SK-N-SH treated with all-trans-retinoic acid at 6 μM for 48 hours (cell line): ENCODE measurements at regions not wholly inside any gene's neighbourhood (a gene's known extent, or its start where the extent isn't known, plus 50 kb on each side); places are given as distances from the start of the nearest gene placed in this dataset.

Experiments used
- CSDC2 ChIP-seq: fragments of 250-450 bp; sonication (Bioruptor Pico); IDR thresholded peaks from 2 replicates; pipeline ENCODE4 v1.5.0; 2020; ENCODE audit warnings: mild to moderate bottlenecking, moderate library complexity
- ESRRG ChIP-seq: fragments of 250-450 bp; sonication (Bioruptor Pico); IDR thresholded peaks from 2 replicates; pipeline ENCODE4 v1.6.1; 2021; ENCODE audit warnings: mild to moderate bottlenecking
- PATZ1 ChIP-seq: fragments of 250-450 bp; sonication (Bioruptor Pico); IDR thresholded peaks from 2 replicates; pipeline ENCODE4 v1.8.0; 2020; ENCODE audit warnings: mild to moderate bottlenecking, moderate library complexity, borderline replicate concordance
- RARB ChIP-seq: fragments of 250-450 bp; sonication (Bioruptor Pico); IDR thresholded peaks from 2 replicates; pipeline ENCODE4 v1.8.0; 2021; ENCODE audit warnings: mild to moderate bottlenecking, moderate library complexity
- SNAI2 ChIP-seq: fragments of 250-450 bp; sonication (Bioruptor Pico); IDR thresholded peaks from 2 replicates; pipeline ENCODE4 v1.5.0; 2020; ENCODE audit warnings: mild to moderate bottlenecking, moderate library complexity
- TCF4 ChIP-seq: fragments of 250-450 bp; sonication (Bioruptor Pico); IDR thresholded peaks from 2 replicates; pipeline ENCODE4 v1.8.0; 2021; ENCODE audit warnings: mild to moderate bottlenecking, moderate library complexity, borderline replicate concordance
- ZC3H10 ChIP-seq: fragments of 250-450 bp; sonication (Bioruptor Pico); IDR thresholded peaks from 2 replicates; pipeline ENCODE4 v1.5.1; 2021; ENCODE audit warnings: mild to moderate bottlenecking, moderate library complexity
- ZFP3 ChIP-seq: fragments of 250-450 bp; sonication (Bioruptor Pico); IDR thresholded peaks from 2 replicates; pipeline ENCODE4 v1.5.0; 2020; ENCODE audit warnings: mild to moderate bottlenecking, moderate library complexity
- ZNF565 ChIP-seq: fragments of 450-650 bp; formaldehyde crosslinking; conservative IDR thresholded peaks from 2 replicates; pipeline ENCODE4 v1.5.0; 2020; ENCODE audit warnings: low read depth, mild to moderate bottlenecking, moderate library complexity

- TF ChIP-seq ZFP3 (no peak), CSDC2 (no peak), SNAI2 (CRISPR knock-in tag) (no peak), ZNF565 (CRISPR knock-in tag) (no peak), TCF4 (CRISPR knock-in tag) (no peak), PATZ1 (CRISPR knock-in tag) (no peak), ZC3H10 (CRISPR knock-in tag) (no peak), RARB (CRISPR knock-in tag) (no peak), ESRRG (no peak)
Observed at GRCh38 chr3:191728186-191728585, 267.2 kb downstream of the PYDC2 start.
